GM20000 (cell line): ENCODE measurements at regions not wholly inside any gene's neighbourhood (a gene's known extent, or its start where the extent isn't known, plus 50 kb on each side); places are given as distances from the start of the nearest gene placed in this dataset.

Source experiments
- DNase-seq: peaks from one replicate; pipeline ENCODE4 v3.0.0; 2012; ENCODE audit warnings: low spot score
- TF ChIP-seq, protein P1 (sequence below): IDR thresholded peaks from 2 replicates; pipeline ENCODE4 v1.5.1; 2012; ENCODE audit warnings: mild to moderate bottlenecking, control low read depth; ENCODE audit errors: extremely low read depth, missing control alignments

DNA sequence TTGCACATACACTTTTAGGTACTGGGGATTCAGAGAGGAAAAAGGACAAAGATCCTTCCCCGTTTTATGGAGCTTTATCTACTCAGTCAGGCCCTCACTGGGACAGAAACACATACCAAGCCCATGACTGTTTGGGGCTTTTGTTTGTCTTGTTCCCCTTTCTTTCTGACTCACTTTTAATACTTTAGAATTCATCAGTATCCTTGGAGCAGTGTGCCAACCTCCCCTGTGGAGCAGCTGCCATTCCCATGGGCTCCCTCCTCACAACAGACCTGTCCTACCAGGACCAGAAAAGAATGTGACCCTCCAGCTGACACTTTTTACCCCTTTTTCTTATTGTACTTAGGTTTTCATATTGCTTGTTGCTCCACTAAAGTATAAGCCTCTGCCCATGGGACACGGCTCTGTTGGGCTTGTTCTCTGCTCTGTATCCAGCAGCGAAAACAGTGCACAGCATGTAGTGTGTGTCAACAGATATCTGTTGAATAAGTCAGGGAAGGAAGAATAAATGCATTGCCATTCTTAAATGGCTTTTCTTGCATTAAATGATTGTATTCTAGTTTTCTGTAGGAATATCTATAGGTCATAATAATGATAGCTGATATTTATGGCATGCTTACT is 431.1 kb downstream of the EFNB2 start:
- no peak for DNase-seq
- TF ChIP-seq, protein P1, sequence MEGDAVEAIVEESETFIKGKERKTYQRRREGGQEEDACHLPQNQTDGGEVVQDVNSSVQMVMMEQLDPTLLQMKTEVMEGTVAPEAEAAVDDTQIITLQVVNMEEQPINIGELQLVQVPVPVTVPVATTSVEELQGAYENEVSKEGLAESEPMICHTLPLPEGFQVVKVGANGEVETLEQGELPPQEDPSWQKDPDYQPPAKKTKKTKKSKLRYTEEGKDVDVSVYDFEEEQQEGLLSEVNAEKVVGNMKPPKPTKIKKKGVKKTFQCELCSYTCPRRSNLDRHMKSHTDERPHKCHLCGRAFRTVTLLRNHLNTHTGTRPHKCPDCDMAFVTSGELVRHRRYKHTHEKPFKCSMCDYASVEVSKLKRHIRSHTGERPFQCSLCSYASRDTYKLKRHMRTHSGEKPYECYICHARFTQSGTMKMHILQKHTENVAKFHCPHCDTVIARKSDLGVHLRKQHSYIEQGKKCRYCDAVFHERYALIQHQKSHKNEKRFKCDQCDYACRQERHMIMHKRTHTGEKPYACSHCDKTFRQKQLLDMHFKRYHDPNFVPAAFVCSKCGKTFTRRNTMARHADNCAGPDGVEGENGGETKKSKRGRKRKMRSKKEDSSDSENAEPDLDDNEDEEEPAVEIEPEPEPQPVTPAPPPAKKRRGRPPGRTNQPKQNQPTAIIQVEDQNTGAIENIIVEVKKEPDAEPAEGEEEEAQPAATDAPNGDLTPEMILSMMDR, result no peak

GRCh38 chr13:106103779-106104178 is 431.7 kb downstream of the EFNB2 start:
- DNase-seq, result no peak
- TF ChIP-seq, protein P1, result no peak

DNA sequence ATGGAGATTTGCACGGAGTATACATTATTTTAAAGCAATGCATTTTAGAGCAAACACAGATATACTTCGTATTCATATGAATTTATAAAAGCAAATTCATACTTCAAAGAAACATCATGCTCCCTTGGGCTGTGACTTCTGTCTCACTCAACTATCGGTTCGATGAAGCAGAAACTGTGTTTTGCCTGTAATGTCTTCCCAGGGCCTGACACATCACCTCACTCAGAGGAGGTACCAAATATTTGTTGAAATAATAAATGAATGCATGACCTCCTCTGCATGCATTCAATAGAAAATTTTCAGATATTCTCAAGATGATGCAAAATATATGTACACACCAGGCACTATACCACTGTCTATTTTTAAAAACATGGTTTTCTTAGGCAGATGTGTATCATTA is 432.7 kb downstream of the EFNB2 start:
- TF ChIP-seq, protein P1, result no peak
- no peak for DNase-seq

DNA sequence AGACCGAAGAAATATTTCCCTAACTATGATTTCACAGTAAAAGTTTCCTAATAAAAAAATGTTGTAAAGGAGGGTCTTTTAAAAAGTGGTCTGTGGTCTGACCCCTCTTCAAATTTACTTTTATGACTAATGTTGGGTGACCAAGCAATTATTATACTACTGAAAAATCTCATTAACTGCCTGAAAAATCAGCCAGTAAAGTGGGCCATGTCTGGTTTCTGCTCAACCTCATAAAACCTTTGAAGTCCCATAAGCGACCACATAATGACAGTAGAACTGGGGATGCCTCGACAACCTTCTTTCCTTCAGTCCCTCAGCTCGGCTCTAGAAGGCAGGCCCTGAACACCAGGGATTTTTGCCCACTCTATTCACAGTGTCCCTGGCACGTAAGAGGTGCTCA is 434.3 kb downstream of the EFNB2 start:
- no peak for DNase-seq
- TF ChIP-seq, protein P1, result no peak

DNA sequence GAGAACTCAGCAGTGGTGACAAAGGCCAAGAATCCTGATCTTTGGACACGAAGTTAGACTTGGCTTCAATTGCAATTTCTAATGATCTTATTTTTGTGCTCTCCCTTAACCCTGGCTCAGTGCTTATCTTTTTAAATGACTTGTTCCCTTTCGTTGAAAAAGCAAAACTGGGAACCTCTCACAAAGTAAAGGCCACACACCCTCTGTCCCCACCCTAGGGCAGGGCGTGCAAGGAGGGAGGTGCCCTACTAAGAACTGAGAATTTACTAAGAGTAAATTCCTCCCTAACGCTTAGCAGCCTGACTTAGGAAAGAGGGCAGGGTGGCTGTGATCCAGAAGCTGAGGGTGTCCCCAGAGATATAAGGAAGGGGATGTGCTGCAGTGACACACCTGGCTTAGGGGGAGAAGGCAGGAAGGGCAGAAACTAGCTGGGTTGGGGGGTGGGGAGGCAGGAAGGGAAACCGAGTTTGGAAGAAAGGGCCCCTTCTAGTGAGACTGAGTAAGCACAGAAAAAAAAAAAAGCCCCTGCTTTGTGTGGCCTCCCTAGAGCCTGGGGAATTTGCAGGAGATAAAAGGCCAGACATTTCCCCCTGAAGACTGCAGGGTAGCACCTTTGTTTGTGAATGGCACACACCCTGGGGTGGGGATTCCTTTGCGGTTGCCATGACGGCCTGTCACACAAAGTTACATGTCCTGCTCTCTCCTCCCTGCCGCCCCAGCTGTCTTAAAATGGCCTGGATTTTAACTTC is 435.1 kb downstream of the EFNB2 start:
- TF ChIP-seq, protein P1, result no peak
- DNase-seq, result peak; percentile 5

DNA sequence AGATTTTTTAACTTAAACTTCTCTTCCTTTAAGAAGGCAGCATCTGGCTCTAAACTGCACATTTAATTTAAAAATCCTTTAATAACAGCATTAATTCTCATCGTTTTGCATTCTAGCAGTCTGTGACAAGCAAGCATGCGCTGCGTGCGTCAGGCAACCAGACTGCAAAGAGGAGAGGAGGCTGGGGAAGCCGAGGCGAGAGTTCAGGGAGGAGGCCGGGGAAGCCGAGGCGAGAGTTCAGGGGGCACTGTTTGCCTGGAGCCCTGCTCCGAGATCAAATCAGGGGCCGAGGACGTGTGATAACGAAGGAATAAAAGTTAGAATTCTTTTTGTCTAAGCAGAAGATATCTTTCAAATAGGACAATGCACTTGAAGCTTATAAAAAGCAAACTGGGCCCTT is 435.7 kb downstream of the EFNB2 start:
- DNase-seq, result no peak
- TF ChIP-seq, protein P1, result no peak

DNA sequence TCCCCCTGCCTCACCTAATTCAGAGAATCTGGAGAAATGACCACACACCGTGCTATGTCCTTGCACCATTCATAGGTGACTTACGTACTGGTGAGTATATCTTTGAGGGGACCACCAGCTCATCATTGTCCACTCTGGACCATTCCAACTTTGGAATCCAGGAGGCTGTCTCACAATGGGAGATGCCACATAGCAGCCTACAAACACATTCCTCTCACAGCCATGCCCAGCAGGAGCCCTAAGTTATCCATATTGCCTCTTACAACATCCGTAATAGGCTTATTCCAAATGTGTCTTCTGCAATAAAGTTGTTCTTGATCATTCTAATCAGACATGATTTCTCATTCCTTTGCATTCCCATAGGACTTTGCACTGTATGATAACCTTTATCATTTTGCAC is 436.7 kb downstream of the EFNB2 start:
- DNase-seq, result no peak
- TF ChIP-seq, protein P1, result no peak
